ENCODE measurements at regions not wholly inside any gene's neighbourhood (a gene's known extent, or its start where the extent isn't known, plus 50 kb on each side); places are given as distances from the start of the nearest gene placed in this dataset.

- TF ChIP-seq KIAA2018 (CRISPR knock-in tag; IDR thresholded peaks at IDR 0.05; ENCODE audit: borderline replicate concordance): no peak
- no peak for TF ChIP-seq ZFP62 (CRISPR knock-in tag; IDR thresholded peaks at IDR 0.05)
- no peak for TF ChIP-seq MAFF (IDR thresholded peaks at IDR 0.05; ENCODE audit: low read depth, low read length)
Observed at GRCh38 chr2:236417150-236417549, 152.5 kb upstream of the ACKR3 start (continued).

- Histone ChIP-seq H3K36me3 (replicated peaks in 1 of 2; ENCODE audit: control insufficient read depth in 1 of 2, insufficient read depth in 2 of 2, low read length in 2 of 2) (no peaks in the 10 kb centered on the region), H3K9ac (ENCODE audit: insufficient read depth, low read depth, low read length) (no peak overlapping the region), H3K9me3 (ENCODE audit: low read length) (no peaks in the 10 kb centered on the region), H4K20me1 (ENCODE audit: insufficient read depth, low read length) (no peaks in the 10 kb centered on the region), H3K79me2 (ENCODE audit: insufficient read depth, low read length) (no peaks in the 10 kb centered on the region), H3K27ac (ENCODE audit: extremely low read length, insufficient read depth, low read length) (no peak overlapping the region), H3K27me3 (ENCODE audit: control insufficient read depth in 1 of 2, insufficient read depth in 2 of 2, low read length in 2 of 2) (no peaks in the 10 kb centered on the region), H2AFZ (ENCODE audit: low read length) (no peak overlapping the region), H3K4me1 (ENCODE audit: insufficient read depth, low read length) (no peaks in the 10 kb centered on the region), H3K4me3 (replicated peaks in 1 of 3; ENCODE audit: insufficient read depth in 1 of 3, low read depth in 2 of 3, low read length in 3 of 3) (no peak overlapping the region), H3K4me2 (ENCODE audit: low read depth, low read length) (no peak overlapping the region)
- in situ Hi-C loops (cut with HindIII; ENCODE audit: extremely low pct_ligation_motif_present, low pct_unique_long_range_greater_than_20kb): no loop called here
- ChIA-PET POLR2A (no interaction called here), CTCF (ENCODE audit: low intra/inter-chr PET ratio, low total read pairs) (no interaction called here)
- DNase-seq (ENCODE audit: low spot score): no peak
- intact Hi-C loops (cut with micrococcal nuclease; ENCODE audit: unreplicated experiment): no loop called here
- WGBS (ENCODE audit: low lambda C conversion rate): 2% methylated on average over 2 of the region's 2 CpGs
- FAIRE-seq: no peak
- no peak for ATAC-seq
- BruUV-seq (replicated peaks): no TSS peak
- no peak for TF ChIP-seq GLMP (CRISPR knock-in tag; IDR thresholded peaks at IDR 0.05; ENCODE audit: borderline replicate concordance)
- no peak for TF ChIP-seq SIN3A (IDR thresholded peaks at IDR 0.05; ENCODE audit: borderline replicate concordance, low read depth, low read length)
- TF ChIP-seq ELF1 (CRISPR knock-in tag; IDR thresholded peaks at IDR 0.05): no peak
- no peak for TF ChIP-seq FOXO1 (CRISPR knock-in tag; IDR thresholded peaks at IDR 0.05)
Observed at GRCh38 chr2:236430584-236430983, 139.0 kb upstream of the ACKR3 start.
